CD4-positive, alpha-beta T cell treated with Interleukin-6 at 100 ng/mL for 8 hours (primary cell): ENCODE measurements at regions not wholly inside any gene's neighbourhood (a gene's known extent, or its start where the extent isn't known, plus 50 kb on each side); places are given as distances from the start of the nearest gene placed in this dataset.
"Not testable (repeated sequence)": the region's sequence is repeated elsewhere in the genome, so short reads cannot be mapped to it uniquely, and the experiment has no call there.

ENCODE experiments used
- DNase-seq: peaks from one replicate; pipeline ENCODE4 v3.0.0-alpha.2; 2020; ENCODE audit warnings: mixed read lengths, low spot score

DNA sequence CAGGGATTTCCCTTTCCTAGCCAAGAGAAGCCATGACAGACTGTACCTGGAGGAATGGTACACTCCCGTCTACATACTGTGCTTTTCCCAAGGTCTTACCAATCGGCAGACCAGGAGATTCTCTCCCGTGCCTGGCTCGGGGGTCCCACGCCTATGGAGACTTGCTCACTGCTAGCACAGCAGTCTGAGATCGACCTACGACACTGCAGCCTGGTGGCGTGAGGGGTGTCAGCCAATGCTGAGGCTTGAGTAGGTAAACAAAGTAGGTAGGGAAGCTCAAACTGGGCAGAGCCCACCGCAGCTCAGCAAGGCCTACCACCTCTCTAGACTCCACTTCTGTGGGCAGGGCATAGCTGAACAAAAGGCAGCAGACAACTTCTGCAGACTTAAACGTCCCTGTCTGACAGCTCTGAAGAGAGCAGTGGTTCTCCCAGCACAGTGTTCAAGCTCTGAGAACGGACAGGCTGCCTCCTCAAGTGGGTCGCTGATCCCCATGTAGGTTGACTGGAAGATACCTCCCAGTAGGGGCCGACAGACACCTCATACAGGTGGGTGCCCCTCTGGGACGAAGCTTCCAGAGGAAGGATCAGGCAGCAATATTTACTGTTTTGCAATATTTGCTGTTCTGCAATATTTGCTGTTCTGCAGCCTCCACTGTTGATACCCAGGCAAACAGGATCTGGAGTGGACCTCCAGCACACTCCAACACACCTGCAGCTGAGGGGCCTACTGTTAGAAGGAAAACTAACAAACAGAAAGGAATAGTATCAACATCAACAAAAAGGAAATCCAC is 270.4 kb upstream of the TLE3 start:
- not testable (repeated sequence) for DNase-seq

DNA sequence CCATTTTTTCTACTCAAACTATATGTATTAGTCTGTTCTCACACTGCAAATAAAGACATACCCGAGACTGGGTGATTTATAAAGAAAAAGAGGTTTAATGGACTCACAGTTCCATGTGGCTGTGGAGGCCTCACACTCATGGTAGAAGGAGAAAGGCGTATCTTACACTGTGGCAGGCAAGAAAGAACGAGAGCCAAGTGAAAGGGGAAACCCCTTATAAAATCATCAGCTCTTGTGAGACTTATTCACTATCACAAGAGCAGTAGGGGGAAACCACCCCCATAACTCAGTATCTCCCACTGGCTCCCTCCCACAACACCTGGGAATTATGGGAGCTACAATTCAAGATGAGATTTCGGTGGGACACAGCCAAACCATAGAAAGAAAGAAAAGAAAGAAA is 266.3 kb upstream of the TLE3 start:
- not testable (repeated sequence) for DNase-seq

DNA sequence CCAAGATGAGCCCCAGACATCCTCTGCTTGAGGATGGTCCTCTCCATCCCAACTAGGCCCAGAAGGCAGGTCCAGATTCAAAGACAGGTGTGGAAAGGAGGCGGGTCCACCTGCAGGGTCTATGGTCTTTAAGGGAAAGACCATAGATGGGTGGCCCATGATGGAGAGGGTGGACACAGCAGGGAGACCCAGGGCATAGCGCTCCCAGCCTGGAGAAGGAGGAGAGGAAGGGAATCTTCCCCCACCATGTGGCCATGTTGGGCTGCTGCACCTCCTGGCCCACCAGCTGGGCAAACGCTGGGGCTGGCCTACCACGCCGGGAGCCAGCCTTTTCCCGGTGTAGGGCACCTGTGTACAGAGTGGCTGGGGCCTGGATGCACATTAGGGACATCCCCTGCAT is 265.2 kb upstream of the TLE3 start:
- DNase-seq = no peak

DNA sequence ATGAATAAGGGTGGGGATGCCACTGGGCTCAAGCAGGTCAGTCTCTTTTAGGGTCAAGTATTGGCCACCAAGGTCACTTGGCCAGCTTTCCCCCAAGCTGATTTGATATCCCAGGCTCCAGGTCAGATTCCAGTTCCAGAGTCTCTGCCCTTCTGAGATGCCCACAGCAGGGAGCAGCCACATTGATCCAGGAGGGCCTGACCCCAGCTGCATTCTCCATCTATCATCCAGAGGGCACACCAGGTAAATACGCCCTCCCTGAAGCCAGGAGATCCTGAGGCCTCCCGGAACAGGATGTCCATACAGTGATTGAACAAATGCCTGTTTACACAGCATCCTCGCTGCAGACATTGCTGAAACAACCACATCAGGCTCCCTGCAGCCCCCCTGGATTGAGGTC is 264.6 kb upstream of the TLE3 start:
- no peak for DNase-seq

DNA sequence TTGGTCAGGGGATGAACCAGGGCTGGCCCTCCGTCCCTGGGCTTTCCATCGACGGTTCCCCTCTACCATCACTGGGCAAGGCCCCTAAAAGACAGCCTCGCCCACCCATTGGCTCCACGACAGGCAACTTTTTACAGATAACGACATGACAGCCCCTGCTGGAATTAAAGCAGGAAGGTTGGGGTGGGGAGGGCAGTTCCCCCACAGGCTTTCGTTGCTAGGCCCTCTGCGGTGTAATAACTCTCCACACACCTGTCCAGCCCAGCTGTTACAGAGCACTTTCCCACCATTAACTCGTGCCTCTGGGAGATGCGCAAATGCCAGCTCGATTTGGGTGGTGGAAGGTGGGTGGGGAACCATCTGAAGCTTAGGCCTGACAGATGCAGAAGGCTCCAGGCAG is 264.2 kb upstream of the TLE3 start:
- DNase-seq = no peak

DNA sequence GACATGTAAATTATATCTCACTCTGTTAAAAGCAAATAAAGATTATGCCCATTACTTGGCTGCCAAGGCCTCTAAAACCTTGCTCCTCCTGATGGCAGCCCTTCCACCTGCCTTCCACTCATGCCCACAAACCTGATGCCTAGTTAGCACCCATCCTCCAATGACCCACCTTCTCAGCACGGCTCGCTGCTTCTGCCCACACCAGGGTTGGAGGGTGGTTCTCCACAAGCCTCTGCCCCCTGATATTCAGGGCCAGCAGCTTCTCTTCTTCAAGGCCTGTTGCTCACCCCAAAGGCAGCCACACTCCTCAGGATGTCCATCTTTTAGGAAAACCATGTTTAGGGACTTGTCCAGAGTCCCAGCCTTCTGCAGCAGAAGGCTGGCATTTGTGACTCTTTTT is 263.4 kb upstream of the TLE3 start:
- no peak for DNase-seq

DNA sequence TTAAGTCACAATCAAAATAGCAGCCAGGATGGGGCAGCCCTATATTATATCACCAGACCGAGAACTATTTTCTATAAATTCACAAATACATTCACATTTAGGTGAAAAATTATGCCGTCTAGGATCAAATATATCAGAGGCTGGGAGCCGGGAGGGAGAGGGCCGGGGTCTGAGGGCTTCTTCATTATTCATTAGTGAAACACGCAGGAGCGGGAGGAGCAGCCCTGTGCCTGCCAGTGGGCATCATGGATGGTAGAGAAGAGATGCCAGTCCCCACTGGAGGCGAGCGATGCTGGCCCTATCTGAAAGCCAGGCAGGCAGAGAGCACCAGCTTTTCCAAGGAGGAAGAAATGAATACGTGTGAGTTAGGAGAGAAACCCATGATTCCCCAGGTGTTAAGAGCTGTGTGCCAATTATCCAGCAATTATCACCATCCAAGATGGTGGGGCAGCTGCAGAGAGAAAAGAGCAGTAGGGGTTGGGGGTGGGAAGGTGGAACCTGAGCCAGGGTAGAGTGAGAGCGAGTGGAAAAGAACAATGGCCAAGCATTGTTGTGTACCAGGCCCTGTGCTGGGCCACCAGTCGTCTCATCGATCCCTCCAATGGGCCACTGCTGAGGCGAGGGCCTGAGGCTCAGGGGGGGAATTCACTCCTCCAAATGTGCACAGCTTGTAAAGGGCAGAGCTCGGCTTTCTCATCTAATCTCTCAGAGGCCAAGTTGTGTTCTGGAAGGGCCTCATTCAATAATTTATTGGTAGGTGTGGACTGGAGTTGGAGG is 261.3 kb upstream of the TLE3 start:
- DNase-seq = no peak

DNA sequence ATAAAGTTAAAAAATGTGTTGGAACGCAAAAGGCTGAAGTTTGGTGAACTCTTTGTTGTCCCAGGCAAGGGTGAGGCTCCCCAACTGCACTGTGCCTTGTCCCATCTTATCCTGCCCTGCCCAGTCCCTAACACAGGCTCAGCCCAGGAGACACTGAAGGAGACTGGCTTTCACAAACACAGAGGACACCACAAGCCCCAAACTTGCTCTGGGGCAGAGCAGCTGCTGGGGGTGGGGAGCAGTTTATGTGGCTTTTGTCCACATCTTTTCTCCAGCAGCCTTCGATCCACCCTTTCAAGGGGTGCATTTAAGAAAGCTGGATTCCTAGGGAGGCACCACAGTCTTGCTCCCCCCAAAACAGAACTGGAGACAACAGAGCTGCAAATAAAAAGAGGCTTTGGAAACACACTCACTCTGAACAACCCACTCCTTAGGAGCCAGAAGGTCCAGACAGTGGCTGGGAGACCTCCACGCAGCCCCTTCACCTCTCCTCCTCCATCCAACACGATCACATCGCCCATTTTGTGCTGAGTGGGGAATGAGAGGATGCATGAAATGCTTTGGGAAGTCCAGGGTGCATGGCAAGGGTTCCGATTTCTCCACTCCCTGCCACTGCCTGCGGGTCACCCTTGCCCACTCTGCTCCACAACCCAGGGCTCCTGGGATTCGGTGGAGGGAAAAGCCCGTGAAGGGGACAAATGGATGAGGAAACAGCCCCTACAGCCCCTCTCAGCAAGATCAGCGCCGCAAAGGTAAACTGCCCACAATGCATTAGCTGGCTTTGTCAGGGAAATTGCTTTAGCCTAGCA is 260.5 kb upstream of the TLE3 start:
- no peak for DNase-seq

DNA sequence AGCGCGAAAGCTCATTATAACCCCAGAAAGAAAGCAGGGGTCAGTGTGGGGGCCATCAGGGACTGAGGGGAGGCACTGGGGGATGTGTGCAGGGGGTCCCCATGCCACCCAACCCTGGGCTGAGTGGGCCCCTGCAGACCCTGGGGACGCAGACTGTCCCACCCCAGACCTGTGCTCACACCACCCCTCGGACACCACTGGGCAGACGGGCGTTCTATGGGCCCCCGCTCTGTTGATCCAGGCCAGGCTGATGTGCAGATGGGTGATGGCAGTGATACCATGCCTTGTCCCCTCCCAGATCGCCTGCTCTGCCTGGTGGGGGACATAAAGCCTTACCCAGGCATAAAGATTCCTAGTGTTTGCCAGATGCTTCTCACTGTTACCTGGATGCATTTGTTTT is 259.7 kb upstream of the TLE3 start:
- DNase-seq = no peak

DNA sequence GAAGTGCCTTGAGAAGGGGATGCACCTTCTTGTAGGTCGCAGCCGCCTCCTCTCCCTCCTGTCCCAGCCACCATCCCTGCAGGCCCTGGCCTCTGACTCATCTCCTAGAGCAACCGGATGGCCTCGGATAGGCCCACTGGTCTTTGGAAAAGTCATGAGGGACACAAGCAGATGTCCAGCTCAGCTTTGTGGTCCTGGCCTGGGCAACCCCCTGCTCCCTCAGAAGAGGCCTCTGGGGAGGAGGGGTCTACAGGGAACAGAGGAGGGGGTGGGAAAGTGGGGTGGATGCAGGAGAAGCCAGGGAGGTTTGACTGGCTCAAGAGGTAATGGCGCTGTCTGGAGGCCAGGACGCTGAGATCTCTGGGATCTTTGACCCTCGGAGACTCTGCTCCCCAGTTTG is 259.2 kb upstream of the TLE3 start:
- no peak for DNase-seq

DNA sequence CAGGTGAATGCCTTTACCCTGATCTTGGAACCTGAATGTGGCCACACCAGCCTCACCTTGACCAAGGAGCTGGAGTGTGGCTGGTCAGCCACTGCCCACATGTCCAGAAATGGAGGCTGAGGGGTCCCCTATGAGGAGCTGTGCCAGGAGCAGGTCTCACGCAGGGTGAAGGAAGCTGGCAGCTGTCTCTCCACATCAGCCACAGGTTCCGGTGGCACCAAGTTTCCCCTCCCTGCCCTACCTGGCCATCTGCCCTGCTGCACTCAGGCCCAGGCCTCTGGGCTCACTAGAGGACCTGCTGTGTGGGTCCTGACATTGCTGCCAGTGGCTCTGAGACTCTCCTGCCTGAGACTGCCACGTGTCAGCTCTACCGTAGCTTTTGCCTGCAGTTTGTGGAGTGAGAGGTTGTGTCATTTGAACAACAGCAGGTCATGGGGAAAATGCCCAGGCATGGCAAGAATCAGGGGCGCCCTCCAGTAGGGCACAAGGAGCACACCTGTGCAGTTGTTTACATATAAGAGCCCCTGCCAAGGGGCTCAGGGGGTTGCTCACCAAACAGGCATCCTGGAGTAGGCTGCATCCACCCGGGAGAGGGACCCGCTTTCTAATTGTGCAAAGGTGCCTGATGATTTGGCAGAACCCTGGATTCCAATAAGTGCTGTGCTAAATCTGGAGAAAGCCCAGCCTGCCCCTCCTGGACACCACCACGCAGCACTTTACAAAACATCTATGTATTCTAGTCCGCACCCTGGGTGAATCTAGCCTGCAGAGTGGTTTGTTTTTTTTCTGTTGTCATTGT is 258.5 kb upstream of the TLE3 start:
- no peak for DNase-seq

DNA sequence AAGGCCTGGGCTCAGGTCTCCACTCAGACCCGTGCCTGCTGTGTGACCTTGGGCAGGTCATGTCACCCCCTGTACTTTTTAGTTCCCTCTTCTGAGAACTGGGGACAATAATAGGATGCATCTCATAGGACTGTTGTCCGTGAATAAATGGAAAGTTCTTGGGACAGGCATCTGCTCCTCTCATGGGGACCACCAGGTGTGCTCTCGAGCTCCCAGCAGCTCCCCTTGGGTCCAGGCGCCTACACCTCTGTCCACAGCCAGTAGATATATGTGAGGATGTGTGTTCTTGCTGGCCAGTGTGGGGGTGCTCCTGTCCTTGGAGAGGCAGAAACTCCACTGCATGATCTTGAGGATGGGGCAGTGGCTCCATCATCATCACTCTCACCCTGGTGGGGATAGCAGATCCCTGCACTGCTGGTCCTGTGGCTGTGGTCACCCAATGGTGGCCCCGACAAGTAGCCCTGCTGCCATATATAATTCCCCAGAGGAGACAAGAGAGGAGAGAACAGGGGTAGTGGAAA is 257.6 kb upstream of the TLE3 start:
- no peak for DNase-seq

DNA sequence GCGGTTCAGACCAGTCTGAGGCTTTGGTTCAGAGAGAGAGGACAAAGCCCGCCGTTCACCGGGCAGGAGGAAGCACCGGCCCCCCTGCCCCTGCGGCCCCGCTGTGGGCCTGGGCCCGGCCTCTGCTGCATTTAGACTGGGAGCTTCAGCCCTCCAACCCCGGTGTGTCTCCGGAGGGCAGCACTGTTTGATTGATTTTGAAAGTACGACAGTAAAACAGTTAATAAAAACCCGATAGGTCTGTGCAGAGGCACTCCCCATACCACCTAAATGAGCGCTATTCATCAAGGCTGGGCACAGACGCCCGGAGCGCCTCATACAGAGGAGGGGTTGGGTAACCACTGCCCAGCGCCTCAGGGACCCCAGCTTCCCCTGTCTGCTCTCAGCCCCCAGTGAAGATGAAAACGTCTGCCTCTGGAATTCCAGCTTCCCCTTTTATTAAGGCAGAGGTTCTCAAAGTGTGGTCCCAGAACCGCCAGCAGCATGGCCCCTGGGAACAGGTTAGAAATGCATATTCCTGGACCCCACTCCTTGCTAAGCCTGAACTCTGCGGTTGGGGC is 256.7 kb upstream of the TLE3 start:
- no peak for DNase-seq

DNA sequence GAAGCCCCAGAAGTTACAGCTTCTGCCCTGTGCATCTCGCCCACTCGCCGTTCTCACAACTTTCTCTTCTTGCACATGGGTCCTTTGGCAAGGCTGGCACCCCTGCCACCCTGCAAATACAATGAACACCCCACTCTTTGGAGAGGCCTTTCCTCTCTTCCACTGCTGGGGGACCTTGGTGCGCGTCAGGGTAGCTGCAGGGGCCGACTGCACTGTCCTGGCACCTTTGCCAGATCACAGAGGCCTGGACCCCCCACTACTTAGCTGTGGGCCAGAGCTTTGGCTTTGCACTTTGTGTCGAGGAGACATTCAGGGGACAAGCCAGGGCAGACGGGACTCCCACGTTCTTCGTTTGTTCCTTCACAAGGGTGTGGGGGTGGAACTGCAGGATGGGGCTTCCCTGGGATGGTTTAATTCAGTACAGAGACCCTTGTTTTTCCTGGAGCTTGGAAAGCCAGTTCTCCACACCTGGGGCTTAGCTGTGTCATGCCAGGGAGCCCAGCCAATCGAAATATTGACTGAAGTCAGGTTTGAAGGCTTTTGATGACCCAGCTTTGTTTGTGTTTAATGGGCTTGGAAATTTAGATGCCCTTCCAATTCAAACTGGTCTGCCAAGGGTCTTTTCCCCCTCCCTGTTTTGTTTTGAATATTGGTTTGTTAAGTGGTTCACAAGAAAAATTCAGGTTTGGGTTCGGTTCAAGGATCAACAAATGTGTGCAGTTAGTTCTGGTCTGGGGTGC is 256.1 kb upstream of the TLE3 start:
- no peak for DNase-seq

DNA sequence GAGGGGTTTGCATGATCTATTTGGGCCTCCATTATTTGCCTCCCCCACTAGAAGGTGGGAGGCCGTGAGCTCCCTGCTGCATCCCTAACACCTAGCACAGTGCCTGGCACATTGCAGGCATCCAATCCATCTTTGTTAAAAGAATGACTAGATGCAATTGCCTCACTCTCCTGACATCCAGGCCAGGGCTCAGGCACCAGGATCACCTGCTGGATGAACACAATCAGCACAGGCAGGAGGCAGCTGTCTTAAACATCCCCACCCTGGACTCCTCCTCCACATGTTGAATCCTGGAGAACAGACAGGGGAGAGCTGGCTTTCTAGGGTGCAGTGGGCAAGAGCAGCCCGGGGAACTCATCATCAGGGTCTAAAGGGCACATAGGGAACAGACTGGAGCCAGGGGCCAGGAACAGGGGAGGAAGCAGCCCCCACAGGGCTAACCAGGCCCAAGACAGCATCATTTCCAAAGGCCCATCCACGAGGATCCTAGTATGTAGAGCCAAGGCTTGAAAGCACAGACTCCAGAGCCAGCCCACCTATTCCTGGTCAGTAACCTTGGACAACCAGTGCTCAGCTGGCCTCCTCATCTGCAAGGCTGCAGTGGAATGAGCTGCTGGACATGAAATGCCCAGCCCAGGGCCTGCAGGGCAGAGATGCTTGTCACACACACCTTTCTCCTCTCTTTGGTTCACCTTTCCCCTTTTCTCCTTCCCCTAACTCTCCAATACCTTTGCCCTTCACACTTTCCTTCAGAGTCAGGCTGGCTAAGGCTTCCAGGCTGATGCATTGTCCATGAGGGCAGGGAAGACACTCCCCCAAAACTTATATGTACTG is 254.4 kb upstream of the TLE3 start:
- no peak for DNase-seq

DNA sequence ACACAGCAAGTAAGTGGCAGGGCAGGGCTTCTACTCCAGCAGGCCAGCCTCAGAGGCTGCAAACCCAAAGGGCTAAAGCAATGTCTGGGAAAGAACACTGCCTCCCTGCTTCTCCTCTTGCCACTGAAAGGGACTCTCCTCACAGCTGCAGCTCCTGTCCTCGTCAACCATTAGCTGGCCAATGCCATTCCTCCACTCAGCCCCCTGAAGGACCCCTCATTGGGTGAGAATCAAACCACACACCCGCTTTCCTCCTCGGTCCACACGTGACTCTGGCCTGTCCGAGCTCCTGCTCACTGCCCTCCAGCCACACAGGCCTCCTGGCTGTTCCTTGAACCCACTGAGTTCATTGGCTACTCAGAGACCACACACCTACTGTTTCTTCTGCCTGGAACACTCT is 253.7 kb upstream of the TLE3 start:
- no peak for DNase-seq

DNA sequence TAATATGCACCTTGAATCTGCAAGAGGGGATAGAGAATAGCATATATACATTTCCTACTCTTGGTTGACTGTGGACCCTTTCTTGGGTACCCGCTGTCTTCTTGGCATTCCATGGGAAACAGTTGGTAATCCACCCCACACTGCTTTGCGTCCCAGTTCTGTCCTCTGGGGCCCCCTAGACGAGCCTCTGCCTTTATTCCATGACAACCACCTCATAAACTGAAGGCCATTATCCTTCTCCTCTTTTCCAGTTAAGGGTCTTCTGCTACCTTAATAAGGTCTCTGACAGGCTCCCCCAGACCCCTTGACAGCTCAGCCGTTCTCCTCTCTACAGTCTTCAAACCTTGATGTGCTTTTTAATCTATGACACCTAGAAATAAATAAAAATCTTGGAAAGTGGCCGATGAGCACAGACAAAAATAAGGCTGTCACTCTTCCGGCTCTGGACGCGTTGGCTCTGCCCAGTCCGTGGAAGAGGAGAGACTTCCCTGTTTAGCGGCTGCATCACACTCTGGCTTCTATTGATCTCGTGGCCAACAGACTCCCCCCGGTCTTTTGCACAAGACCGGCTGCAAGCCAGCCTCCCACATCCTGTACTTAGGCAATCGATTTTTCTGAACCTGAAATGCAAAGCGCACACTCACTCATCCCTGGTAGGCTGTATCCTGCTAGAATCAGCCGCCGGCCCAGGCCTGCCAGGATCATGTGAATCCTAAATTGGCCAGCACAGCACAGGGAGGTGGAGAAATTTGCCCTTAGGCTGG is 251.0 kb upstream of the TLE3 start:
- no peak for DNase-seq

DNA sequence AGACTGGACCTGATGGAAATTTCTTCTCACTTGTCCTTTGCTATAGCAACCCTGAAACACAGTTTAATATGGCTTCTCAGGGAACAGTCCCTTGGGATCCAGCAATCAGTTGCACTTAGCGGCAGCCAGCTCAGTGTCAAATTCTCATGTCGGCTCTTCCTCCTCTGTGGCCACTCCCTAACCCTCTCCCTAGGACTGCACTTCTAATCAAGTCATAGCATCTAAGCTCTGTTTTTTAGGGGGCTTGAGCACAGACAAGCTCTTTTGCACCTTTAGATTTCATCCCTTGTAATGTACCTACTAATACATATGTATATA is 250.5 kb upstream of the TLE3 start:
- no peak for DNase-seq
